Parathyroid adenoma (tissue), 2 donors: ENCODE measurements at regions not wholly inside any gene's neighbourhood (a gene's known extent, or its start where the extent isn't known, plus 50 kb on each side); places are given as distances from the start of the nearest gene placed in this dataset.

Source experiments
- H2AFZ ChIP-seq: fragments of 300-600 bp; sonication (generic); one replicate; pipeline ENCODE4 v1.7.0; 2017; ENCODE audit warnings: antibody characterized with exemption, mild to moderate bottlenecking
- H3K27ac ChIP-seq: fragments of 300-600 bp; sonication (generic); one replicate; pipeline ENCODE4 v1.7.0; 2017
- H3K27me3 ChIP-seq: fragments of 300-600 bp; sonication (generic); one replicate; pipeline ENCODE4 v1.7.0; 2017; ENCODE audit warnings: low read length; ENCODE audit not compliant: control insufficient read depth, insufficient read depth
- H3K36me3 ChIP-seq: fragments of 300-600 bp; sonication (generic); one replicate; pipeline ENCODE4 v1.7.0; 2017; ENCODE audit warnings: low read length; ENCODE audit not compliant: control insufficient read depth, insufficient read depth
- H3K4me1 ChIP-seq: fragments of 300-600 bp; sonication (generic); one replicate; pipeline ENCODE4 v1.7.0; 2017; ENCODE audit warnings: control low read depth
- H3K4me2 ChIP-seq: fragments of 300-600 bp; sonication (generic); one replicate; pipeline ENCODE4 v1.7.0; 2017; ENCODE audit warnings: low read length
- H3K4me3 ChIP-seq: fragments of 300-600 bp; sonication (generic); one replicate; pipeline ENCODE4 v1.7.0; 2017; ENCODE audit warnings: low read depth, low read length
- H3K79me2 ChIP-seq: fragments of 300-600 bp; sonication (generic); one replicate; pipeline ENCODE4 v1.7.0; 2017; ENCODE audit warnings: control low read depth
- H3K9ac ChIP-seq: fragments of 300-600 bp; sonication (generic); one replicate; pipeline ENCODE4 v1.7.0; 2017; ENCODE audit warnings: mild to moderate bottlenecking
- H3K9me3 ChIP-seq: fragments of 300-600 bp; sonication (generic); one replicate; pipeline ENCODE4 v1.7.0; 2017; ENCODE audit warnings: low read length; ENCODE audit not compliant: control insufficient read depth
- TF ChIP-seq, protein P1 (sequence below): fragments of 300-600 bp; sonication (generic); IDR thresholded peaks from one replicate; pipeline ENCODE4 v1.7.0; 2017; ENCODE audit warnings: antibody characterized with exemption, mild to moderate bottlenecking
- donor health status: primary hyperparathyroidism.

- Histone ChIP-seq H3K27me3 (no peaks in the 10 kb centered on the region), H2AFZ (no peak overlapping the region), H3K4me1 (no peaks in the 10 kb centered on the region), H3K9ac (no peak overlapping the region), H3K36me3 (no peaks in the 10 kb centered on the region), H3K4me2 (no peak overlapping the region), H3K4me3 (no peak overlapping the region), H3K79me2 (no peaks in the 10 kb centered on the region), H3K9me3 (no peaks in the 10 kb centered on the region), H3K27ac (no peak overlapping the region)
- TF ChIP-seq, protein P1, sequence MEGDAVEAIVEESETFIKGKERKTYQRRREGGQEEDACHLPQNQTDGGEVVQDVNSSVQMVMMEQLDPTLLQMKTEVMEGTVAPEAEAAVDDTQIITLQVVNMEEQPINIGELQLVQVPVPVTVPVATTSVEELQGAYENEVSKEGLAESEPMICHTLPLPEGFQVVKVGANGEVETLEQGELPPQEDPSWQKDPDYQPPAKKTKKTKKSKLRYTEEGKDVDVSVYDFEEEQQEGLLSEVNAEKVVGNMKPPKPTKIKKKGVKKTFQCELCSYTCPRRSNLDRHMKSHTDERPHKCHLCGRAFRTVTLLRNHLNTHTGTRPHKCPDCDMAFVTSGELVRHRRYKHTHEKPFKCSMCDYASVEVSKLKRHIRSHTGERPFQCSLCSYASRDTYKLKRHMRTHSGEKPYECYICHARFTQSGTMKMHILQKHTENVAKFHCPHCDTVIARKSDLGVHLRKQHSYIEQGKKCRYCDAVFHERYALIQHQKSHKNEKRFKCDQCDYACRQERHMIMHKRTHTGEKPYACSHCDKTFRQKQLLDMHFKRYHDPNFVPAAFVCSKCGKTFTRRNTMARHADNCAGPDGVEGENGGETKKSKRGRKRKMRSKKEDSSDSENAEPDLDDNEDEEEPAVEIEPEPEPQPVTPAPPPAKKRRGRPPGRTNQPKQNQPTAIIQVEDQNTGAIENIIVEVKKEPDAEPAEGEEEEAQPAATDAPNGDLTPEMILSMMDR, result no peak
Observed at GRCh38 chr7:16234493-16235146, 186.7 kb downstream of the CRPPA start.

- Histone ChIP-seq H3K27me3 (no peaks in the 10 kb centered on the region), H3K9ac (no peak overlapping the region), H3K27ac (no peak overlapping the region), H2AFZ (no peak overlapping the region), H3K79me2 (no peaks in the 10 kb centered on the region), H3K4me2 (no peak overlapping the region), H3K4me1 (no peaks in the 10 kb centered on the region), H3K4me3 (no peak overlapping the region), H3K36me3 (no peaks in the 10 kb centered on the region), H3K9me3 (peaks cover 4% of the 10 kb centered on the region)
- TF ChIP-seq, protein P1, result no peak
Observed at GRCh38 chr7:16233517-16233916, 187.8 kb downstream of the CRPPA start.

DNA sequence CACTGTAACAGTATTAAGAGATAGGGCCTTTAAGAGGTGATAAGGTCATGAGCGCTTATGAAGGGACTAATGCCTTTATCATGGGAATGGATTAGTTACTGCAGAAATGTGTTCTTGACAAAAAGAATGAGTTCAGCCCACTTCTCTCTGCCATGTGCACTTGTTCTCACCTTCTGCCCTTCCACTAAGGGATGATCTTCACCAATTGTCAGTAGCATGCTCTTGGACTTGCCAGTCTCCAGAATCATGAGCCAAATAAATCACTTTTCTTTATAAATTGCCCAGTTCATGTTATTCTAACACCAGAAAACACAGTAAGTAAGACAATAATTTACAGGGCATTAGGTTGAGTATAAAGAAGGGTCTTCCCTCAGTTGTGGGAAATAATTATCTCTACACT lies 189.1 kb downstream of the CRPPA start:
- no peak overlapping the region for H3K4me2 ChIP-seq
- no peaks in the 10 kb centered on the region for H3K79me2 ChIP-seq
- no peak overlapping the region for H3K4me3 ChIP-seq
- TF ChIP-seq, protein P1, result no peak
- no peaks in the 10 kb centered on the region for H3K27me3 ChIP-seq
- H3K4me1 ChIP-seq, result no peaks in the 10 kb centered on the region
- H3K36me3 ChIP-seq, result no peaks in the 10 kb centered on the region
- no peak overlapping the region for H2AFZ ChIP-seq
- no peak overlapping the region for H3K27ac ChIP-seq
- no peak overlapping the region for H3K9ac ChIP-seq
- peaks cover 4% of the 10 kb centered on the region for H3K9me3 ChIP-seq

DNA sequence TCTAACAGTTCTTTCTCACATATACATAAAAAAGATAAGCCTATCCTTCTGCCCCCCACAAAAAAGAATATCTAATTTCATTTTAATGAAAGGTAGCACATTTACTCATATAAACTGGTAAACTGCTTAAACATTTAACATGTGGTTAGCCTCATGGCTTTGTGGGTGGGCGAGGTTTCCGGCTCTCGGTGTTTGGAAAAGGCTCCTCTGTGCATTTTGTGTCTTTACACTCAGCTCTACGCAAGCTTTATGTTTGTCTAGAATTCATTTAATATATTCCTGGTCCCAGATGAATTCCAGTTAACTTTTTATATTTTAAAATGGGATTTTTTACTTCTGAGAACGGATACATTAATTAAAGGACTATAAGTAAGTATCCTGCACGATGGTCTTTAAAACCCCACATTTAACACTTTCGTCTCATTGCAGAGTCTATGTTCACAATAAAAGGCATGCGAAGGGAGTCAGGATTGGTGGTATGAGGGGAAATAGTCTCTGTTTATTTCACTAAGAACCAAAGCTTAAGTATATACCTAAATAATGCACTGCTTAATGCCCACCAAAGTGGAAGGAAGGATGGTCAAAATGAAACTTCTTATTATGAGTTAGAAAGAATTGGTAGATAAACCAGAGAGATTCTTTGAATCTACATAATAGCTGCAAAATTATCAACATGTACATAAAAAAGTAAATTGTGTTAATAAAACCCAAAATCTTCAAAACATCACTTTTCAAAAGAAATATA lies 197.2 kb downstream of the CRPPA start:
- Histone ChIP-seq H3K36me3 (no peaks in the 10 kb centered on the region), H3K4me3 (no peak overlapping the region), H3K9me3 (peaks cover 4% of the 10 kb centered on the region), H3K27ac (no peak overlapping the region), H3K27me3 (no peaks in the 10 kb centered on the region), H3K79me2 (no peaks in the 10 kb centered on the region), H3K4me2 (no peak overlapping the region), H3K4me1 (no peaks in the 10 kb centered on the region), H3K9ac (no peak overlapping the region), H2AFZ (no peak overlapping the region)
- TF ChIP-seq, protein P1, result no peak

DNA sequence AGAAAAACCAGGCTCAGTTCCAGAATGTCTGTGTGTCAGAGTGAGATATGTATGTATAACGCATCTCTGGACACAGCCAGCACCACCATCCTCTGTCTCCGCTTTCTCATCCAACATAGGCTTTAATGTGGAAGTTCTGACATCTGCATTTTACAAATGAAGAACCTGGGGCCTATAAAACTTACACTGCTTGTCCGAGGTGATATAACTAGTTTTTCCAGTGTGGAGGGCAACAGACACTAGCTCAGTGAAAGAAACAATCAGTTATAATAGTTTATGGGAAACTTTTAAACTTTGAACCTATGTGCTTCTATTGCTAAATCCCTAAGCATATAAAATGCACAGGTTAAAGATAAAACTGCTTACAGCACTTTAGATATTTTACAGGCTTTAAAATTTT lies 208.7 kb downstream of the CRPPA start:
- Histone ChIP-seq H3K4me3 (no peak overlapping the region), H3K27me3 (no peaks in the 10 kb centered on the region), H3K4me1 (no peaks in the 10 kb centered on the region)

More for the DNA sequence above, 208.7 kb downstream of the CRPPA start:
- TF ChIP-seq, protein P1, result no peak
- no peaks in the 10 kb centered on the region for H3K36me3 ChIP-seq
- no peaks in the 10 kb centered on the region for H3K79me2 ChIP-seq
- H3K27ac ChIP-seq, result no peak overlapping the region
- H3K9me3 ChIP-seq, result no peaks in the 10 kb centered on the region
- no peak overlapping the region for H3K4me2 ChIP-seq
- H2AFZ ChIP-seq, result no peak overlapping the region
- H3K9ac ChIP-seq, result no peak overlapping the region
